ENCODE measurements at regions not wholly inside any gene's neighbourhood (a gene's known extent, or its start where the extent isn't known, plus 50 kb on each side); places are given as distances from the start of the nearest gene placed in this dataset.

DNA sequence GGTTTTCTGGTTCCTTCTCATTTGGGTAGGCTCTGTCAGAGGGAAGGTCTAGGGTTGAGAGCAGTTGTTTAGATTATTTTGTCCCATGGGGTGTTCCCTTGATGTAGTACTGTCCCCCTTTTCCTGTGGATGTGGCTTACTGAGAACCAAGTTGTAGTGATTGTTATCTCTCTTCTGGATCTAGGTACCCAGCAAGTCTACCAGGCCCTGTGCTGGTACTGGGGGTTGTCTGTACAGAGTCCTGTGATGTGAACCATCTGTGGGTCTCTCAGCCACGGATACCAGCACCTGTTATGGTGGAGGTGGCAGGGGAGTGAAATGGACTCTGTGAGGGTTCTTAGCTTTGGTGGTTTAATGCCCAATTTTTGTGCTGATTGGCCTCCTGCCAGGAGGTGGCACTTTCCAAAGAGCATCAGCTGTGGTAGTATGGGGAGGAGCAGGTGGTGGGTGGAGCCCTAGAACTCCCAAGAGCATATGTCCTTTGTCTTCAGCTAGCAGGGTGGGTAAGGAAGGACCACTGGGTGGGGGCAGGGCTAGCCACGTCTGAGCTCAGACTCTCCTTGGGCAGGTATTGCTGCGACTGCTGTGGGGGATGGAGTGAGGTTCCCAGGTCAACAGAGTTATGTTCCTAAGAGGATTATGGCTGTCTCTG, 179.3 kb upstream of the BTG1 start:
- Histone ChIP-seq H3K4me1 (no peaks in the 10 kb centered on the region), H3K36me3 (no peaks in the 10 kb centered on the region), H3K4me3 (no peak overlapping the region), H3K27me3 (no peaks in the 10 kb centered on the region), H3K27ac (no peak overlapping the region), H3K9me3 (no peaks in the 10 kb centered on the region)
- ATAC-seq (no peak), DNase-seq (no peak)
- TF ChIP-seq CTCF (IDR thresholded peaks at IDR 0.05) (no peak), POLR2A (IDR thresholded peaks at IDR 0.05) (no peak)
- no CpG with 5 or more reads among the region's 3 CpGs for WGBS (ENCODE audit: insufficient coverage, low coverage, low lambda C conversion rate, missing lambda C conversion rate)
- intact Hi-C loops (cut with DNase I), result no loop called here

DNA sequence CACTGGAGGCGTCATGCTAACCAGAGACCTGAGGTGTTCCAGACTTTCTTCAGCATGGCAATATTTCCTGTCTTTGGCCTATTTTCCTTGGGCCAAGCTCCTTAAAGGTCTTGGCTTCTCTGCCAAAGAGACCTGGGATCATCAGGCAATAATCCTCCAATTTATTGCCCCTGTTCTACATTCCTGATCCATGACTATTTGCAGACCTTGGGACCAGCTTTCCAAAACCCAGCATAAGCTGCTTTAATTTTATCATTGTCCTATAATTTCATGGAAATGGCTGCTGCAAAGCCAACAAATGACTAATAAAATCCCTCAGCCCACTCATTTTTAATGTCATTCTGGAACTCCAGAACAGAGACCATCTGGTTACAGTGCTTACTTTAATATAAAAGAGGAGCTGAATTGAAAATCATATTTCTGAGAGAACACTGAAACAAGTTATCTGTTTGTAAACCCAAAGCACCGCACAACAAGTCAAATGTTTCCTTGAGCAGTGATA, 166.9 kb upstream of the BTG1 start:
- Histone ChIP-seq H3K4me3 (no peak overlapping the region), H3K27me3 (no peaks in the 10 kb centered on the region), H3K27ac (no peak overlapping the region), H3K36me3 (no peaks in the 10 kb centered on the region), H3K9me3 (no peaks in the 10 kb centered on the region), H3K4me1 (no peaks in the 10 kb centered on the region)
- no peak for DNase-seq
- intact Hi-C loops (cut with DNase I), result no loop called here
- WGBS (ENCODE audit: insufficient coverage, low coverage, low lambda C conversion rate, missing lambda C conversion rate), result 86% methylated on average over 1 of the region's 2 CpGs
- TF ChIP-seq POLR2A (IDR thresholded peaks at IDR 0.05), result no peak
- no peak for TF ChIP-seq CTCF (IDR thresholded peaks at IDR 0.05)
- ATAC-seq, result no peak

GRCh38 chr12:92304371-92305055, 158.9 kb upstream of the BTG1 start:
- ATAC-seq (no peak), DNase-seq (no peak)
- no peak overlapping the region for H3K27ac ChIP-seq
- 66% methylated on average over 3 of the region's 5 CpGs for WGBS (ENCODE audit: insufficient coverage, low coverage, low lambda C conversion rate, missing lambda C conversion rate)
- no peaks in the 10 kb centered on the region for H3K36me3 ChIP-seq
- H3K9me3 ChIP-seq, result no peaks in the 10 kb centered on the region
- no peak overlapping the region for H3K4me3 ChIP-seq
- H3K27me3 ChIP-seq, result no peaks in the 10 kb centered on the region
- H3K4me1 ChIP-seq, result no peaks in the 10 kb centered on the region
- intact Hi-C loops (cut with DNase I), result no loop called here
- TF ChIP-seq CTCF (IDR thresholded peaks at IDR 0.05), result no peak
- no peak for TF ChIP-seq POLR2A (IDR thresholded peaks at IDR 0.05)

GRCh38 chr12:92302041-92302829, 156.6 kb upstream of the BTG1 start:
- H3K9me3 ChIP-seq, result no peaks in the 10 kb centered on the region
- WGBS (ENCODE audit: insufficient coverage, low coverage, low lambda C conversion rate, missing lambda C conversion rate), result 95% methylated on average over 4 of the region's 4 CpGs
- TF ChIP-seq POLR2A (IDR thresholded peaks at IDR 0.05), result no peak
- TF ChIP-seq CTCF (IDR thresholded peaks at IDR 0.05), result no peak
- H3K27me3 ChIP-seq, result no peaks in the 10 kb centered on the region
- ATAC-seq (no peak), DNase-seq (no peak)
- no peak overlapping the region for H3K27ac ChIP-seq
- no peaks in the 10 kb centered on the region for H3K36me3 ChIP-seq
- no peak overlapping the region for H3K4me3 ChIP-seq
- intact Hi-C loops (cut with DNase I), result no loop called here
- H3K4me1 ChIP-seq, result no peaks in the 10 kb centered on the region
